IMR-90 (cell line): ENCODE measurements at regions not wholly inside any gene's neighbourhood (a gene's known extent, or its start where the extent isn't known, plus 50 kb on each side); places are given as distances from the start of the nearest gene placed in this dataset.

ENCODE experiments used
- ATAC-seq: fragments of 200-7000 bp; cut with Tn5 transposase; 2 replicates; pipeline ENCODE4 v1.9.1; 2020; ENCODE audit warnings: low read depth, mild to moderate bottlenecking, moderate library complexity
- BruUV-seq: library from RNA; stranded (reverse); fragments of 400-500 nt; replicated peaks from 2 replicates; lab custom pipeline; 2021; lab: Mats Ljungman, UMichigan
- CTCF ChIA-PET: fragments of 300-600 bp; formaldehyde crosslinking; extraction: SDS; loops from one replicate; lab custom pipeline; 2021; ENCODE audit warnings: antibody characterized with exemption; lab: Yijun Ruan, JAX
- POLR2A ChIA-PET: fragments of 300-600 bp; sonication (Branson Sonifier 250); formaldehyde crosslinking; loops from one replicate; lab custom pipeline; 2022; ENCODE audit warnings: antibody characterized with exemption; ENCODE audit not compliant: unreplicated experiment; lab: Charles Lee
- DNase-seq: peaks from one replicate; pipeline ENCODE4 v3.0.0; 2013
- H2AFZ ChIP-seq: replicated peaks from 2 replicates; pipeline ENCODE3; 2013; ENCODE audit warnings: low read length, mild to moderate bottlenecking; ENCODE audit not compliant: poor library complexity
- H2AK5ac ChIP-seq: 2 replicates; pipeline ENCODE4 v1.6.1; 2013; ENCODE audit warnings: low read depth, low read length, inconsistent platforms
- H2AK9ac ChIP-seq: replicated peaks from 2 replicates; pipeline ENCODE3; 2013; ENCODE audit warnings: mild to moderate bottlenecking, low read depth, low read length, moderate library complexity; ENCODE audit not compliant: poor library complexity
- H2BK120ac ChIP-seq: 2 replicates; pipeline ENCODE4 v1.6.1; 2013; ENCODE audit warnings: low read depth, low read length, inconsistent platforms
- H2BK15ac ChIP-seq: 3 replicates; pipeline ENCODE4 v1.6.1; 2013; ENCODE audit warnings: low read depth, low read length, inconsistent platforms
- H2BK20ac ChIP-seq: 2 replicates; pipeline ENCODE4 v1.6.1; 2013; ENCODE audit warnings: low read depth, mild to moderate bottlenecking, inconsistent platforms, low read length, moderate library complexity
- H2BK5ac ChIP-seq: 2 replicates; pipeline ENCODE4 v1.6.1; 2013; ENCODE audit warnings: mild to moderate bottlenecking, low read depth, low read length, inconsistent platforms; ENCODE audit not compliant: poor library complexity, severe bottlenecking
- H3K14ac ChIP-seq: replicated peaks from 2 replicates; pipeline ENCODE4 v1.6.1; 2013; ENCODE audit warnings: low read depth, low read length, inconsistent platforms
- H3K18ac ChIP-seq: 2 replicates; pipeline ENCODE4 v1.6.1; 2013; ENCODE audit warnings: low read depth, low read length, control low read depth
- H3K23ac ChIP-seq: 2 replicates; pipeline ENCODE4 v1.6.1; 2013; ENCODE audit warnings: low read depth, low read length, inconsistent platforms
- H3K27ac ChIP-seq: 2 replicates; pipeline ENCODE4 v1.5.1; 2013; ENCODE audit warnings: mild to moderate bottlenecking, control low read depth, low read length; ENCODE audit not compliant: insufficient read depth
- H3K27me3 ChIP-seq: 2 replicates; pipeline ENCODE4 v1.6.1; 2013; ENCODE audit warnings: low read length; ENCODE audit not compliant: control insufficient read depth, insufficient read depth
- H3K36me3 ChIP-seq: 2 replicates; pipeline ENCODE4 v1.6.1; 2013; ENCODE audit warnings: low read length, mixed read lengths; ENCODE audit not compliant: control insufficient read depth, insufficient read depth
- H3K4ac ChIP-seq: 2 replicates; pipeline ENCODE4 v1.6.1; 2013; ENCODE audit warnings: low read depth, low read length, inconsistent platforms
- H3K4me1 ChIP-seq: 2 replicates; pipeline ENCODE4 v1.6.1; 2013; ENCODE audit warnings: low read length, mixed read lengths; ENCODE audit not compliant: control insufficient read depth, insufficient read depth
- H3K4me2 ChIP-seq: 2 replicates; pipeline ENCODE4 v1.6.1; 2013; ENCODE audit warnings: low read depth, mild to moderate bottlenecking, control low read depth, low read length, moderate library complexity
- H3K4me3 ChIP-seq: 2 replicates; pipeline ENCODE4 v1.5.1; 2013; ENCODE audit warnings: low read depth, mild to moderate bottlenecking, control low read depth, low read length, moderate library complexity; ENCODE audit not compliant: insufficient read depth
- H3K56ac ChIP-seq: 2 replicates; pipeline ENCODE4 v1.6.1; 2013; ENCODE audit warnings: low read length, inconsistent platforms; ENCODE audit not compliant: insufficient read depth; ENCODE audit errors: extremely low read depth
- H3K79me1 ChIP-seq, 2 experiments: 2 replicates each; pipeline ENCODE4 v1.6.1; 2013; ENCODE audit warnings: low read length in 2 of 2, inconsistent platforms in 1 of 2, low read depth in 1 of 2
- H3K9ac ChIP-seq: 2 replicates; pipeline ENCODE4 v1.6.1; 2013; ENCODE audit warnings: low read depth, low read length, control low read depth
- H3K9me1 ChIP-seq: 2 replicates; pipeline ENCODE4 v1.6.1; 2013; ENCODE audit warnings: low read length, inconsistent platforms; ENCODE audit not compliant: insufficient read depth
- H3K9me3 ChIP-seq: 2 replicates; pipeline ENCODE4 v1.6.1; 2013; ENCODE audit warnings: low read length; ENCODE audit not compliant: control insufficient read depth, insufficient read depth
- H4K20me1 ChIP-seq: 2 replicates; pipeline ENCODE4 v1.6.1; 2013; ENCODE audit warnings: low read length, inconsistent platforms; ENCODE audit not compliant: insufficient read depth
- H4K5ac ChIP-seq: 2 replicates; pipeline ENCODE4 v1.6.1; 2013; ENCODE audit warnings: mild to moderate bottlenecking, low read depth, low read length, control low read depth
- H4K8ac ChIP-seq, 2 experiments: 2 replicates each; pipeline ENCODE4 v1.6.1; 2013; ENCODE audit warnings: low read depth in 2 of 2, low read length in 2 of 2, control low read depth in 1 of 2, inconsistent platforms in 1 of 2
- H4K91ac ChIP-seq: 2 replicates; pipeline ENCODE4 v1.6.1; 2013; ENCODE audit warnings: low read depth, low read length, inconsistent platforms; ENCODE audit not compliant: insufficient read depth
- CEBPB ChIP-seq: IDR thresholded peaks from 2 replicates; pipeline ENCODE4 v1.6.1; 2012; ENCODE audit warnings: low read depth, low read length, improper control_type of control experiment
- CHD1 ChIP-seq: IDR thresholded peaks from 2 replicates; pipeline ENCODE4 v1.6.1; 2012; ENCODE audit warnings: low read depth, low read length, improper control_type of control experiment
- FOS ChIP-seq: fragments of 150-350 bp; IDR thresholded peaks from 2 replicates; pipeline ENCODE4 v1.6.1; 2016; ENCODE audit warnings: low read depth, low read length
- NFE2L2 ChIP-seq: fragments of 150-350 bp; IDR thresholded peaks from 2 replicates; pipeline ENCODE4 v1.6.1; 2016; ENCODE audit warnings: low read depth, mild to moderate bottlenecking, low read length
- RFX5 ChIP-seq: IDR thresholded peaks from 2 replicates; pipeline ENCODE4 v1.8.0; 2012; ENCODE audit warnings: low read depth, mild to moderate bottlenecking, low read length, moderate library complexity
- SMC3 ChIP-seq: fragments of 150-350 bp; IDR thresholded peaks from 2 replicates; pipeline ENCODE4 v1.6.1; 2016; ENCODE audit warnings: low read depth, mild to moderate bottlenecking, antibody characterized with exemption, low read length, moderate library complexity
- WGBS, 2 experiments: methylation state at CpG; one replicate each; pipeline versions ENCODE4 v1.1.5 to v1.1.7; 2013; ENCODE audit warnings: missing lambda C conversion rate in 2 of 2; ENCODE audit not compliant: insufficient read length in 1 of 2; ENCODE audit errors: extremely low coverage in 2 of 2; 5-methylcytosine and 5-hydroxymethylcytosine counted together
- dilution Hi-C: fragments of 300-500 bp; cut with HindIII; formaldehyde crosslinking; loops from one replicate; pipeline ENCODE4 v1.14.3; 2018; ENCODE audit warnings: low sequenced_read_pairs; ENCODE audit not compliant: unreplicated experiment
- in situ Hi-C: fragments of 300-500 bp; cut with MboI; formaldehyde crosslinking; loops from 3 replicates; pipeline ENCODE4 v1.14.3; 2019; ENCODE audit warnings: low sequenced_read_pairs, inconsistent platforms, mixed read lengths
- intact Hi-C: fragments of 100-400 bp; cut with micrococcal nuclease; formaldehyde crosslinking; loops from 2 replicates; pipeline ENCODE4 v1.10.0; 2022
- TF ChIP-seq, protein P1 (sequence below): fragments of 150-350 bp; IDR thresholded peaks from 2 replicates; pipeline ENCODE4 v1.6.1; 2016; ENCODE audit warnings: low read depth, mild to moderate bottlenecking, low read length, moderate library complexity, borderline replicate concordance

DNA sequence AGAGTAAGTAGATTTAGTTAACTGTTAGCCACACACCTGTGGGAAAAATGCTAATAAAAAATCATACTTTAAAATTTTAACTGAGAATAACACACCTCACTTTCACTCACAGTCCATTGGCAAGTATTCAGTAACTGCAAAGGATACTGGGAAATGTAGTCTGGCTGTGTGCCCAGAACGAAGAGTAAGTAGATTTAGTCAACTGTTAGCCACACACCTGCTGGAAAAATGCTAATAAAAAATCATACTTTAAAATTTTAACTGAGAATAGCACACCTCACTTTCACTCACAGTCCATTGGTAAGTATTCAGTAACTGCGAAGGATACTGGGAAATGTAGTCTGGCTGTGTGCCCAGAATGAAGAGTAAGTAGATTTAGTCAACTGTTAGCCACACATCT is 178.4 kb upstream of the NWD2 start:
- H4K5ac ChIP-seq = no peak overlapping the region
- ChIA-PET POLR2A (no interaction called here), CTCF (no interaction called here)
- H3K9me1 ChIP-seq = no peaks in the 10 kb centered on the region
- no peak overlapping the region for H3K4ac ChIP-seq
- no peak overlapping the region for H4K91ac ChIP-seq
- no peak for ATAC-seq
- H2AK9ac ChIP-seq = no peak overlapping the region
- no CpG with 5 or more reads among the region's 2 CpGs for WGBS, 2 experiments
- H2BK20ac ChIP-seq = no peak overlapping the region
- in situ Hi-C loops = no loop called here
- H3K36me3 ChIP-seq = no peaks in the 10 kb centered on the region
- H3K23ac ChIP-seq = no peak overlapping the region
- no peak overlapping the region for H3K9ac ChIP-seq
- BruUV-seq = no TSS peak
- H3K79me1 ChIP-seq = no peaks in the 10 kb centered on the region
- no peak overlapping the region for H2AK5ac ChIP-seq
- H3K4me1 ChIP-seq = no peaks in the 10 kb centered on the region
- no peak overlapping the region for H2BK15ac ChIP-seq
- H3K4me3 ChIP-seq = no peak overlapping the region
- no peaks in the 10 kb centered on the region for H3K27me3 ChIP-seq
- dilution Hi-C loops = no loop called here
- no peak overlapping the region for H3K27ac ChIP-seq
- no peak overlapping the region for H3K56ac ChIP-seq
- no peak overlapping the region for H2AFZ ChIP-seq
- H2BK5ac ChIP-seq = no peak overlapping the region
- H4K20me1 ChIP-seq = no peaks in the 10 kb centered on the region
- intact Hi-C loops = no loop called here
- no peak overlapping the region for H3K14ac ChIP-seq
- TF ChIP-seq, protein P1, sequence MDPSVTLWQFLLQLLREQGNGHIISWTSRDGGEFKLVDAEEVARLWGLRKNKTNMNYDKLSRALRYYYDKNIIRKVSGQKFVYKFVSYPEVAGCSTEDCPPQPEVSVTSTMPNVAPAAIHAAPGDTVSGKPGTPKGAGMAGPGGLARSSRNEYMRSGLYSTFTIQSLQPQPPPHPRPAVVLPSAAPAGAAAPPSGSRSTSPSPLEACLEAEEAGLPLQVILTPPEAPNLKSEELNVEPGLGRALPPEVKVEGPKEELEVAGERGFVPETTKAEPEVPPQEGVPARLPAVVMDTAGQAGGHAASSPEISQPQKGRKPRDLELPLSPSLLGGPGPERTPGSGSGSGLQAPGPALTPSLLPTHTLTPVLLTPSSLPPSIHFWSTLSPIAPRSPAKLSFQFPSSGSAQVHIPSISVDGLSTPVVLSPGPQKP = no peak
- TF ChIP-seq RFX5 = no peak
- no peak for TF ChIP-seq CEBPB
- TF ChIP-seq NFE2L2 = no peak
- TF ChIP-seq SMC3 = no peak
- no peak for TF ChIP-seq CHD1
- no peak for TF ChIP-seq FOS
- H2BK120ac ChIP-seq = no peak overlapping the region
- H4K8ac ChIP-seq = no peak overlapping the region
- no peak for DNase-seq
- H3K9me3 ChIP-seq = peaks cover 4% of the 10 kb centered on the region; the same call in 1 of the 2 replicates
- H3K4me2 ChIP-seq = no peak overlapping the region
- H3K18ac ChIP-seq = no peak overlapping the region
